SK-N-SH (cell line): ENCODE measurements at regions not wholly inside any gene's neighbourhood (a gene's known extent, or its start where the extent isn't known, plus 50 kb on each side); places are given as distances from the start of the nearest gene placed in this dataset.

ENCODE experiments used
- CTCF ChIA-PET: fragments of 300-600, 350-600 bp; formaldehyde crosslinking; extraction: SDS; loops from one replicate; lab custom pipeline; 2021; lab: Yijun Ruan, JAX
- POLR2A ChIA-PET: fragments of 350-600 bp; sonication (Branson Sonifier 250); formaldehyde crosslinking; extraction: SDS; loops from one replicate; lab custom pipeline; 2020; ENCODE audit warnings: antibody characterized with exemption, inconsistent platforms; lab: Yijun Ruan, JAX
- DNase-seq: peaks from one replicate; pipeline ENCODE4 v3.0.0; 2012
- H2AFZ ChIP-seq: fragments of 200-600 bp; sonication (generic); 2 replicates; pipeline ENCODE4 v1.8.1; 2016; ENCODE audit warnings: antibody characterized with exemption, mild to moderate bottlenecking, low read depth
- H3F3A ChIP-seq: fragments of 200-600 bp; sonication (generic); replicated peaks from 2 replicates; pipeline ENCODE3; 2016; ENCODE audit warnings: antibody characterized with exemption, mild to moderate bottlenecking; ENCODE audit not compliant: insufficient read depth
- H3K27ac ChIP-seq, 2 experiments: fragments of 200-500 bp in 1 of 2; fragments of 200-600 bp in 1 of 2; sonication (Bioruptor generic) in 1 of 2; sonication (generic), shearing (Covaris generic) in 1 of 2; 2 replicates each; pipeline versions ENCODE4 v1.5.1 to v1.6.1; 2014 to 2016; ENCODE audit warnings: low read depth in 2 of 2, inconsistent platforms in 1 of 2, low read length in 1 of 2, mild to moderate bottlenecking in 1 of 2, mixed read lengths in 1 of 2
- H3K27me3 ChIP-seq: fragments of 200-600 bp; sonication (generic), shearing (Covaris generic); 2 replicates; pipeline ENCODE4 v1.6.1; 2016; ENCODE audit warnings: mixed run types; ENCODE audit not compliant: insufficient read depth
- H3K36me3 ChIP-seq, 2 experiments: fragments of 200-500 bp in 1 of 2; fragments of 200-600 bp in 1 of 2; sonication (Bioruptor generic) in 1 of 2; sonication (generic) in 1 of 2; replicated peaks in 1 of 2; 2 replicates each; pipeline versions ENCODE3 to v1.5.1; 2014 to 2016; ENCODE audit warnings: low read length in 1 of 2, mild to moderate bottlenecking in 1 of 2; ENCODE audit not compliant: insufficient read depth in 2 of 2, control insufficient read depth in 1 of 2
- H3K4me1 ChIP-seq, 2 experiments: fragments of 200-500 bp in 1 of 2; fragments of 200-600 bp in 1 of 2; sonication (Bioruptor generic) in 1 of 2; sonication (generic), shearing (Covaris generic) in 1 of 2; 2 replicates each; pipeline versions ENCODE4 v1.5.1 to v1.6.1; 2014 to 2016; ENCODE audit warnings: low read depth in 1 of 2, low read length in 1 of 2, mixed run types in 1 of 2; ENCODE audit not compliant: insufficient read depth in 2 of 2, control insufficient read depth in 1 of 2
- H3K4me2 ChIP-seq: fragments of 200-600 bp; sonication (generic), shearing (Covaris generic); 2 replicates; pipeline ENCODE4 v1.6.1; 2017; ENCODE audit warnings: mixed run types
- H3K4me3 ChIP-seq, 2 experiments: fragments of 200-500 bp in 1 of 2; fragments of 200-600 bp in 1 of 2; sonication (Bioruptor generic) in 1 of 2; sonication (generic), shearing (Covaris generic) in 1 of 2; 2 replicates each; pipeline versions ENCODE4 v1.5.1 to v1.8.1; 2014 to 2016; ENCODE audit warnings: low read depth in 2 of 2, inconsistent platforms in 1 of 2, low read length in 1 of 2, mild to moderate bottlenecking in 1 of 2, mixed read lengths in 1 of 2, moderate library complexity in 1 of 2
- H3K79me2 ChIP-seq: fragments of 200-600 bp; sonication (generic); 2 replicates; pipeline ENCODE4 v1.8.1; 2017; ENCODE audit warnings: mild to moderate bottlenecking; ENCODE audit not compliant: insufficient read depth
- H3K9ac ChIP-seq: fragments of 200-600 bp; sonication (generic); 2 replicates; pipeline ENCODE4 v1.6.1; 2017; ENCODE audit warnings: mixed run types
- H3K9me2 ChIP-seq: fragments of 200-600 bp; sonication (generic); 2 replicates; pipeline ENCODE4 v1.6.1; 2017; ENCODE audit warnings: mixed run types
- H3K9me3 ChIP-seq: fragments of 200-600 bp; sonication (generic); 2 replicates; pipeline ENCODE4 v1.6.1; 2017; ENCODE audit warnings: mixed run types, mild to moderate bottlenecking, moderate library complexity
- H4K20me1 ChIP-seq: fragments of 200-600 bp; sonication (generic); 2 replicates; pipeline ENCODE4 v1.6.1; 2017; ENCODE audit warnings: mild to moderate bottlenecking, mixed run types; ENCODE audit not compliant: insufficient read depth
- ELF1 ChIP-seq: IDR thresholded peaks from 2 replicates; pipeline ENCODE4 v1.4.0; 2012
- EP300 ChIP-seq, 2 experiments: IDR thresholded peaks; 2 replicates each; pipeline versions ENCODE4 v1.4.0 to v1.6.1; 2012; ENCODE audit warnings: borderline replicate concordance in 1 of 2, low read depth in 1 of 2, low read length in 1 of 2
- EZH2phosphoT487 ChIP-seq: fragments of 200-600 bp; sonication (generic); IDR thresholded peaks from 2 replicates; pipeline ENCODE4 v1.6.1; 2017; ENCODE audit warnings: low read depth, mixed run types, mild to moderate bottlenecking, antibody characterized with exemption, moderate library complexity, borderline replicate concordance
- FOSL2 ChIP-seq: IDR thresholded peaks from 2 replicates; pipeline ENCODE4 v1.4.0; 2012; ENCODE audit warnings: low read depth, mild to moderate bottlenecking, moderate library complexity, borderline replicate concordance
- FOXM1 ChIP-seq: IDR thresholded peaks from 2 replicates; pipeline ENCODE4 v1.4.0; 2012; ENCODE audit warnings: low read depth, mild to moderate bottlenecking
- GABPA ChIP-seq: IDR thresholded peaks from 2 replicates; pipeline ENCODE4 v1.4.0; 2012; ENCODE audit warnings: low read depth, mild to moderate bottlenecking
- GATA2 ChIP-seq: sonication (generic); formaldehyde crosslinking; IDR thresholded peaks from 2 replicates; pipeline ENCODE4 v1.5.0; 2020; ENCODE audit warnings: mild to moderate bottlenecking, missing genetic modification reagents
- IRF3 ChIP-seq: fragments of 150-350 bp; IDR thresholded peaks from 2 replicates; pipeline ENCODE4 v1.6.1; 2016; ENCODE audit warnings: mild to moderate bottlenecking, low read depth, low read length
- JUND ChIP-seq: IDR thresholded peaks from 2 replicates; pipeline ENCODE4 v1.4.0; 2012
- MEF2A ChIP-seq: IDR thresholded peaks from 2 replicates; pipeline ENCODE4 v1.4.0; 2012; ENCODE audit warnings: low read depth, borderline replicate concordance
- NFIC ChIP-seq: IDR thresholded peaks from 2 replicates; pipeline ENCODE4 v1.4.0; 2012; ENCODE audit warnings: borderline replicate concordance
- NRF1 ChIP-seq: IDR thresholded peaks from 2 replicates; pipeline ENCODE4 v1.6.1; 2012; ENCODE audit warnings: low read depth, mild to moderate bottlenecking, low read length
- PBX3 ChIP-seq: IDR thresholded peaks from 2 replicates; pipeline ENCODE4; 2012
- RFX5 ChIP-seq: IDR thresholded peaks from 2 replicates; pipeline ENCODE4 v1.6.1; 2012; ENCODE audit warnings: mild to moderate bottlenecking, improper control_type of control experiment, low read length
- SMC3 ChIP-seq: IDR thresholded peaks from 2 replicates; pipeline ENCODE4 v1.6.1; 2012; ENCODE audit warnings: low read depth, low read length, improper control_type of control experiment
- TAF1 ChIP-seq: IDR thresholded peaks from 2 replicates; pipeline ENCODE4 v1.6.1; 2012; ENCODE audit warnings: low read depth, mild to moderate bottlenecking, low read length, moderate library complexity, borderline replicate concordance
- YY1 ChIP-seq: IDR thresholded peaks from 2 replicates; pipeline ENCODE4 v1.4.0; 2012; ENCODE audit warnings: low read depth, mild to moderate bottlenecking
- ZBTB33 ChIP-seq: IDR thresholded peaks from 2 replicates; pipeline ENCODE4 v1.4.0; 2012; ENCODE audit warnings: low read depth, borderline replicate concordance
- TF ChIP-seq, protein P1 (sequence below): IDR thresholded peaks from 2 replicates; pipeline ENCODE4 v1.4.0; 2012; ENCODE audit warnings: low read depth, borderline replicate concordance
- TF ChIP-seq, protein P2 (sequence below): IDR thresholded peaks from 2 replicates; pipeline ENCODE4 v1.6.1; 2012; ENCODE audit warnings: mild to moderate bottlenecking, low read depth, low read length, moderate library complexity
- TF ChIP-seq, protein P3 (sequence below): IDR thresholded peaks from 2 replicates; pipeline ENCODE4 v1.4.0; 2012; ENCODE audit warnings: low read depth

GRCh38 chr5:63262185-63262981, 683.8 kb downstream of the LRRC70 start (continued):
- peak; percentile 67; the same call in 1 of the 2 replicates for TF ChIP-seq ZBTB33
- no peak for TF ChIP-seq GABPA
- TF ChIP-seq EZH2phosphoT487, result no peak
- TF ChIP-seq, protein P1, sequence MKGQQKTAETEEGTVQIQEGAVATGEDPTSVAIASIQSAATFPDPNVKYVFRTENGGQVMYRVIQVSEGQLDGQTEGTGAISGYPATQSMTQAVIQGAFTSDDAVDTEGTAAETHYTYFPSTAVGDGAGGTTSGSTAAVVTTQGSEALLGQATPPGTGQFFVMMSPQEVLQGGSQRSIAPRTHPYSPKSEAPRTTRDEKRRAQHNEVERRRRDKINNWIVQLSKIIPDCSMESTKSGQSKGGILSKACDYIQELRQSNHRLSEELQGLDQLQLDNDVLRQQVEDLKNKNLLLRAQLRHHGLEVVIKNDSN, result no peak
- TF ChIP-seq TAF1, result no peak

GRCh38 chr5:63261695-63262094, 683.1 kb downstream of the LRRC70 start:
- TF ChIP-seq, protein P2, sequence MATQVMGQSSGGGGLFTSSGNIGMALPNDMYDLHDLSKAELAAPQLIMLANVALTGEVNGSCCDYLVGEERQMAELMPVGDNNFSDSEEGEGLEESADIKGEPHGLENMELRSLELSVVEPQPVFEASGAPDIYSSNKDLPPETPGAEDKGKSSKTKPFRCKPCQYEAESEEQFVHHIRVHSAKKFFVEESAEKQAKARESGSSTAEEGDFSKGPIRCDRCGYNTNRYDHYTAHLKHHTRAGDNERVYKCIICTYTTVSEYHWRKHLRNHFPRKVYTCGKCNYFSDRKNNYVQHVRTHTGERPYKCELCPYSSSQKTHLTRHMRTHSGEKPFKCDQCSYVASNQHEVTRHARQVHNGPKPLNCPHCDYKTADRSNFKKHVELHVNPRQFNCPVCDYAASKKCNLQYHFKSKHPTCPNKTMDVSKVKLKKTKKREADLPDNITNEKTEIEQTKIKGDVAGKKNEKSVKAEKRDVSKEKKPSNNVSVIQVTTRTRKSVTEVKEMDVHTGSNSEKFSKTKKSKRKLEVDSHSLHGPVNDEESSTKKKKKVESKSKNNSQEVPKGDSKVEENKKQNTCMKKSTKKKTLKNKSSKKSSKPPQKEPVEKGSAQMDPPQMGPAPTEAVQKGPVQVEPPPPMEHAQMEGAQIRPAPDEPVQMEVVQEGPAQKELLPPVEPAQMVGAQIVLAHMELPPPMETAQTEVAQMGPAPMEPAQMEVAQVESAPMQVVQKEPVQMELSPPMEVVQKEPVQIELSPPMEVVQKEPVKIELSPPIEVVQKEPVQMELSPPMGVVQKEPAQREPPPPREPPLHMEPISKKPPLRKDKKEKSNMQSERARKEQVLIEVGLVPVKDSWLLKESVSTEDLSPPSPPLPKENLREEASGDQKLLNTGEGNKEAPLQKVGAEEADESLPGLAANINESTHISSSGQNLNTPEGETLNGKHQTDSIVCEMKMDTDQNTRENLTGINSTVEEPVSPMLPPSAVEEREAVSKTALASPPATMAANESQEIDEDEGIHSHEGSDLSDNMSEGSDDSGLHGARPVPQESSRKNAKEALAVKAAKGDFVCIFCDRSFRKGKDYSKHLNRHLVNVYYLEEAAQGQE, result no peak
- TF ChIP-seq FOXM1, result no peak
- no peak for TF ChIP-seq TAF1
- no peak for TF ChIP-seq EZH2phosphoT487
- no peak for TF ChIP-seq RFX5
- TF ChIP-seq JUND, result no peak
- TF ChIP-seq ELF1, result no peak
- no peak for TF ChIP-seq IRF3
- no peak for TF ChIP-seq NFIC
- no peak for TF ChIP-seq YY1
- no peak for TF ChIP-seq PBX3
- TF ChIP-seq, protein P3, sequence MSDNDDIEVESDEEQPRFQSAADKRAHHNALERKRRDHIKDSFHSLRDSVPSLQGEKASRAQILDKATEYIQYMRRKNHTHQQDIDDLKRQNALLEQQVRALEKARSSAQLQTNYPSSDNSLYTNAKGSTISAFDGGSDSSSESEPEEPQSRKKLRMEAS, result no peak
- no peak for TF ChIP-seq EP300 (IDR thresholded peaks at IDR 0.05; ENCODE audit: borderline replicate concordance in 1 of 2, low read depth in 1 of 2, low read length in 1 of 2)
- TF ChIP-seq NRF1, result no peak
- no peak for TF ChIP-seq FOSL2
- TF ChIP-seq GATA2 (CRISPR knock-in tag), result no peak
- TF ChIP-seq SMC3, result no peak
- TF ChIP-seq MEF2A, result no peak
- CTCF ChIA-PET, result no interaction called here
- Histone ChIP-seq H3F3A (peaks cover 7% of the 10 kb centered on the region), H3K4me2 (no peak overlapping the region), H3K27me3 (no peaks in the 10 kb centered on the region), H3K4me1 (peaks cover 0 to 5% of the 10 kb centered on the region in 2 experiments; a peak in 2 of 4 replicates), H3K9ac (no peak overlapping the region), H4K20me1 (no peaks in the 10 kb centered on the region), H3K4me3 (no peak overlapping the region), H3K27ac (peak overlapping the region in 1 of 2 experiments; percentile 85; a peak in 1 of 4 replicates), H3K79me2 (no peaks in the 10 kb centered on the region), H3K36me3 (no peaks in the 10 kb centered on the region), H2AFZ (no peak overlapping the region), H3K9me2 (no peaks in the 10 kb centered on the region; the same call in 1 of the 2 replicates), H3K9me3 (no peaks in the 10 kb centered on the region)
- DNase-seq, result no peak
- POLR2A ChIA-PET, result no interaction called here
